PFSK-1 (cell line): ENCODE measurements at regions not wholly inside any gene's neighbourhood (a gene's known extent, or its start where the extent isn't known, plus 50 kb on each side); places are given as distances from the start of the nearest gene placed in this dataset.

Experiments used
- FOXP2 ChIP-seq: optimal IDR thresholded peaks from 2 replicates; pipeline ENCODE3; 2011; ENCODE audit warnings: borderline replicate concordance, control low read depth, inconsistent platforms; ENCODE audit not compliant: insufficient read depth; ENCODE audit errors: extremely low read length, extremely low read depth
- POLR2AphosphoS5 ChIP-seq: IDR thresholded peaks from 2 replicates; pipeline ENCODE4 v1.6.1; 2012; ENCODE audit warnings: low read depth, mild to moderate bottlenecking, control low read depth, low read length, moderate library complexity
- REST ChIP-seq, 2 experiments: IDR thresholded peaks; 2 replicates each; pipeline versions ENCODE4 v1.6.1 to v1.8.0; 2011 to 2012; ENCODE audit warnings: low read depth in 2 of 2, low read length in 2 of 2, control low read depth in 1 of 2, inconsistent platforms in 1 of 2, mild to moderate bottlenecking in 1 of 2, moderate library complexity in 1 of 2; ENCODE audit not compliant: insufficient read depth in 1 of 2
- SIN3A ChIP-seq: IDR thresholded peaks from 2 replicates; pipeline ENCODE4 v1.6.1; 2012; ENCODE audit warnings: mild to moderate bottlenecking, low read length, moderate library complexity, borderline replicate concordance; ENCODE audit not compliant: insufficient read depth
- TAF1 ChIP-seq: IDR thresholded peaks from 2 replicates; pipeline ENCODE4 v1.6.1; 2012; ENCODE audit warnings: low read length, control low read depth, borderline replicate concordance; ENCODE audit not compliant: insufficient read depth

DNA sequence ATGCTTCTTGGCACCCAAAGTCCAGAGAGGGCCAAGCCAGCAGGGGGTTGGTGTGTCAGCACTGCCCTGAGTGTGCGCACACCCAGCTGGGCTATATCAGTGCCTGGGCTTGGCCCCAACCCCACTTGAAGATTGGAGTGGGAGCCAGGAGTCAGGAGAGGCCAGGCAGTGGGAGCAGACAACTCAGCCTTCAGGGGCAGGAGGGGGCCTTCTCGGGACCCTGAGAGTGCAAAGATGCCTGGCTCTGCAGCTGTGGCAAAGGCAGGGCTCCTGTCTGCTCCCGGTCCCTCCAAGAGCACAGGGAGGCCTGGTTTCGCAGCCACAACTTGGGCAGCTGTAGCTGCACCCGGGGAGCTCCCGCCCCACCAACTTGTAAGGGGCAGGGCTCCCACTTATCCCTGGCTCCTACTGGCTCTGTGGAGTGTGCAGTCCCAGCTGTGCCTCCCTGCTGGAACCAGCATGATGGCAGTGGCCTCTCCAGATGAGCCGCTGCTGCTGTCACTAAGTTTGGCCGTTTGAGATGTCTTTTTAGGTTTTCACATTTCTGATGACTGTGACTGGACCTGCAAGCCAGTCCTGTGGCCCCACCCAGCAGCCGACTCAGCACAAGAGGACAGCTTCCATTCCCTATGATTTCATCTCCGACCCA lies 148.8 kb upstream of the HS6ST1 start:
- TF ChIP-seq REST (IDR thresholded peaks at IDR 0.05; ENCODE audit: insufficient read depth in 1 of 2, low read depth in 2 of 2, low read length in 2 of 2) (no peak), POLR2AphosphoS5 (no peak), SIN3A (no peak), FOXP2 (no peak), TAF1 (no peak)

- no peak for TF ChIP-seq TAF1
- no peak for TF ChIP-seq REST (IDR thresholded peaks at IDR 0.05; ENCODE audit: insufficient read depth in 1 of 2, low read depth in 2 of 2, low read length in 2 of 2)
- TF ChIP-seq SIN3A = no peak
- TF ChIP-seq FOXP2 = no peak
- TF ChIP-seq POLR2AphosphoS5 = no peak
Observed at GRCh38 chr2:128468186-128468920, 149.7 kb upstream of the HS6ST1 start.

DNA sequence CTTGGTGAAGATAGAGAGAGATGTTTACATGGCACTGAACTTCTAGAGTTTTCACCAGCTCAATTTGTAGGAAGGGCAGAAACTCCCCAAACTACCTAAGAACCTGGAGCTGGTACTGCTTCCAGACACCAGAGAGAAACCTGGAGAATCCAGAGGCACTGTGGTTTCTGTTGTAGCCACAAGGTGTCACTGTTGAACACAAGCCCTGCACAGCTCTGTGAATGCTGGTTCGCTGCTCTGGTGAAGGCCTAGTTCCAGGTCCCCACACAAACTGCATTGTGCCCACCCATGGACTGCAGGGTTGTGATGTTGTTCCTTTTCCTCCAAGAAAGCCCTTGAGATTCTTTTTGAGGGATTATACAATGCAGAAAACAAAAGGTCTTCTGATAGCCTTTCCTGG lies 150.5 kb upstream of the HS6ST1 start:
- TF ChIP-seq REST (IDR thresholded peaks at IDR 0.05; ENCODE audit: insufficient read depth in 1 of 2, low read depth in 2 of 2, low read length in 2 of 2) (no peak), TAF1 (no peak), SIN3A (no peak), POLR2AphosphoS5 (no peak), FOXP2 (no peak)

DNA sequence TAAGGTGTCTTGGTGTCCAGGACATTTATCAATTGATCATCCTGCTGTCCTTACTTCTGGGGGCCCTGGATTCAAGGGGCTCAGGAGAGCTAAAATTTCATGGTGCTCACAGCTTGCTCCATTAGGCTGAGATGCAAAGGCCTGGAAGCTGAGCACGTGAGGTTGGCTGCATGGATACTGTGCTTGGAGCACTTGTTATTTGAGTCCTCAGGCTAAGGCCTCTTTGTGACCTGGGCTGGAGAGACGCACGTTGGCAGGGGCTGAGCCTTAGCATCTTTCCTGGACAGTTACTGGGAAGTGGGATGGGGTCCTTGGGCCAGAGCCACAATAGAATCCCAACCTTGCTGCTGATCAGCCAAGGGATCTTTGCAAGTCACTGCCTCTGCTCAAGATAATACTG lies 151.2 kb upstream of the HS6ST1 start:
- TF ChIP-seq REST (IDR thresholded peaks at IDR 0.05; ENCODE audit: insufficient read depth in 1 of 2, low read depth in 2 of 2, low read length in 2 of 2) = no peak
- TF ChIP-seq TAF1 = no peak
- no peak for TF ChIP-seq SIN3A
- TF ChIP-seq FOXP2 = no peak
- no peak for TF ChIP-seq POLR2AphosphoS5
